H4 (cell line): ENCODE measurements at regions not wholly inside any gene's neighbourhood (a gene's known extent, or its start where the extent isn't known, plus 50 kb on each side); places are given as distances from the start of the nearest gene placed in this dataset.
"Not testable (repeated sequence)": the region's sequence is repeated elsewhere in the genome, so short reads cannot be mapped to it uniquely, and the experiment has no call there.

Experiments used
- DNase-seq: peaks from one replicate; pipeline ENCODE4 v3.0.0-alpha.2; 2015; ENCODE audit warnings: low spot score

DNA sequence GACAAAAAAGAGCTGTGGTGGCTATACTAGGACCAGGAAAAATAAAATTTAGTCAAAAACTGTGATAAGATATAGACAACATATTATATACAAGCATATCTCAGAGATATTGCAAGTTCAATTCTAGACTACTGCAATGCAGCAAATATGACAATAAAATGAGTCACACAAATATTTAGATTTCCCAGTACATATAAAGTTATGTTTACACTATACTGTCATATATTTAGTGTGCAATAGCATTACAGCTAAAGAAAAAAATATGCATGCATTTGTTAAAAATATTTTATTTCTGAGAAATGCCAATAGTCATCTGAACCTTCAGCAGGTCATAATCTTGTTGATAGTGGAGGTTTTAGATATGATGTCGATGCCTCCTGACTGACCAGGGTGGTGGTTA is 72.1 kb downstream of the AKR1C4 start:
- no peak for DNase-seq

GRCh38 chr10:5269791-5270190 is 73.2 kb downstream of the AKR1C4 start:
- no peak for DNase-seq

DNA sequence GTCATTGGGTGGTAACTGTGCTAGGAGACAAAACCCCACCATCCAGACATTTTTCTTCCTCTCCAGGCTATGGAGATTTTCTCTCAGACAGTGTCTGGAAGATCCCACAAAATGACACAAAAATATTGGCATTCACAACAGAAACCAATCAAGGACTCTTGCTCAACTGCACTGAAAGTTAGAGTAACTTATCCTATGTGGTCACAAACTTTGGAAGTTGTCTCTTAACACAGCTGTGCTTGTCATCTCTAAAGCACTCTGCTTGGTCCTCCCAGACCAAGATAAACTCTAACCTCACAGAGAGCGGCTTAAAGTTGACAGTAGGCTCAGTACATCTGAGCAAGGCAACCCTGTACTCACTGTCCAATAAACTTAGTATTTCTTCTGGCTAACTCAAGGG is 74.9 kb downstream of the AKR1C4 start:
- DNase-seq, result no peak

DNA sequence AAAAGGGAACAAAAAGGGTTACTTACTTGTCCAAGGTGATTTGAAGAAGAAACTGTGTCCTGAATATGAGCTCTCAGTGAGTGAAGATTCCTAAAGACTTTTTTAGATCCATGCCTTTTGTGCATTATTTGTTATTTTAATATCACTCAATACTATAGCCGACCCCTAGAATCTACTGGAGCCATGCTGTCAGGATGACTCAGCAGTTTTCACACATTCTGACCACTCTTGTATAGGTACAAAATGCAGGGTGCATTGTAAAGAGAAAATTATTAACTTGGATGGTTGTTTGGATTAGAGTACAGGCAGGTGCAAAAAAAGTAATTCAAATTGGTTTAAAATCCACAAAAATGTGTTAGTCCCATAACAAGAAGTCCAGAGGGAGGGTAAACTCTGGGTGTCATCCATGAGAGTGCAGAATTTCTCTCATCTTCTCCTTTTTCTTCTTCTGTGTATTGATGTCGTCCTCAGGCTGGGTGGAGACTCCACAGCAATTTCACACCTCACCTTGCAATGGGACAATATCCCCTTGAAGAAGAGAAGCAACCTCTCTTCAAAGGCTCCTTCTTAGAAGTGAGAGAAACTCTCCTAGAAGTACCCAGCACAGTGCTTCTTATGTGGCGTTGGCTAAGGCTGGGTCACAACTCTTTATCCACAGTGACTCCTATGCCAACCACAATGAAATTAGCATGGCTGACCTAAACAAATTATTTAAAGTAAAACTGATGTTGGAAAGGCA is 75.6 kb downstream of the AKR1C4 start:
- DNase-seq, result no peak

GRCh38 chr10:5274795-5275194 is 78.2 kb downstream of the AKR1C4 start:
- DNase-seq, result no peak

DNA sequence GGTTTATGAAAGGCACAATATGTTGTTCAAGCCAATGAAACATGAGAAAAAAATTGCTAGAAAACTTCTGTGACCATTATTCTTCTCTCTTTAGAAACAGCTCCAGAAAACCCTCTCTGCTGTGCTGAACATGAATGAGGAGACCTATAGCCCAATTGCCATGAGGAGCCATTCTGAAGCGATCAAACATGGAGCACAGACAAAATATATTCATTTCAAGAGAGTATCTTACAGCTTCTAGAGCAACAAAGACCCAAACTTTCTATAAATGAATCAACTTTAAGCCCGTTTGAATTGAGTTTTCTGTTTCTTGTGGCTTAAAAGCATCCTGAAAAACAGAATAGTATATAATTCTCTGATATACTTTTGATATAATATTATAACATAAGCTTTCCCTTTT is 83.4 kb upstream of the UCN3 start:
- DNase-seq, result no peak

DNA sequence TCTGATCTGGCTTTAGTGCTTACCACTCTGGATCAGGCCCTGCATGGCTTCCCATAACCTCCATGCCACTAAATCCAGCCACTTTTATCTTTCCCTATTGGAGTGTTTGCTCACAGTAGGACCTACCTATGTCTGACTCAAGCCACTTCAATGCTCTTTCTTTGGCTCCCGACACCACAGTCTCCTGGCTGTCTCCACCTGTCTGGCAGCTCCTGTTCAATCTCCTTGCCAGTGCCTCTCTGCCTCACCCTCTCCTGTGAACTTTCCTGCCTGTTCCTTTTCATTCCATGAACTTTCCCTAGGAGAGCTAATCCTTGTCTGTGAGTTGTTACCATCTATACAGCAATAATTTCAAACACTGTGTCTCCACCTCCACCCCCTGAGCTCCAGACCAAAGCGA is 82.6 kb upstream of the UCN3 start:
- DNase-seq, result no peak

DNA sequence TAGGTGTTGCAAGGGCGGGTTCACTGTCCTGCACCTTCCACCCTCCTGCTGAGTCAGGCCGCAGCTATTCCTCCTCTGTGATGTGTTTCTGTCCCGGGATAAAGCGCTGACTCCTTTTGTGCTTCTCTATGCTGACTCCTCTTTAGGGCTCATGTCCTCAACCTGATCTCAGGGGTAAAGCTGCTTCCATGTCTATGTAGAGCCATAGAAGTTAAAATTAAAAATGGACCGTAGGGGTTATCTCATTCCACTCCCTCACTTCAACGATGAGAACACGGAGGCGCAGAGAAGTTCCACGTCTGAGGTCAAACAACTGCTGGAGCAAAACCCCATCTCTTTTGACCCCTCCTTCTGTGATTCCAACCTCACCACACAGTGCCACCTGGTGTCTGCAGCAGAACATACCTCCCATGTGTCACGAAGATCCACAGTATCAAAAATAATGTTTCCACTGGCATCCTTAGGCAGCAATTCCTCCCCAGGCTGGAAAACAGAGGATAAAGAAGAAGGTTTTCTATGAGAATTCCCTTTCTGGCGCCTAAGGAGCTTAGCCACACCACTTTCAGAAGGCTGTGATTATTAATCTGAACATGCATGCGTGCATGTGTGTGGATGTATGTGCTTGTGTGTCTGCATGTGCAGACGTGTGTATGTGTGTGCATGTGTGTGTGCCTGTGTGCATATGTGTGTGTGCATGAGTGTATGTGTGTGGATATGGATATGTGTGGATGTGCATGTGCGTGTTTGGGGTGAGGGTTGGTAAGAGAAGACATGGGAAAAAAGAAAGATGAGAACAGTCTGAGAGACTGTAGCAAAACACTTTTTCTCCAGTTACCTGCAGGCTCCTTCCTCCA is 81.2 kb upstream of the UCN3 start:
- DNase-seq, result peak; percentile 49

- peak; percentile 67 for DNase-seq
Observed at GRCh38 chr10:5284311-5285057, 80.3 kb upstream of the UCN3 start.

- no peak for DNase-seq
Observed at GRCh38 chr10:5285186-5285585, 79.6 kb upstream of the UCN3 start.

GRCh38 chr10:5288359-5288758 is 76.4 kb upstream of the UCN3 start:
- no peak for DNase-seq

DNA sequence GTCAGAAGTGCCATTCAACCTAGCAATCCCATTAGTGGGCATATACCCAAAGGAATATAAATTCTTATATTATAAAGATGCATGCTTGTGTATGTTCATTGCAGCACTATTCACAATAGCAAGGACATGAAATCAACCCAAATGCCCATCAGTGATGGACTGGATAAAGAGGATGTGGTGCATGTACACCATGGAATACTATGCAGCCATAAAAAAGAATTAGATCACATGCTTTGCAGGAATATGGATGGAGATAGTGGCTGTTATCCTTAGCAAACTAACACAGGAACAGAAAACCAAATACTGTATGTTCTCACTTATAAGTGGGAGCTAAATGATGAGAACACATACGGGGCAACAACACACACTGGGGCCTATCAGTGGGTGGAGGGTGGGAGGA is 75.5 kb upstream of the UCN3 start:
- DNase-seq, result not testable (repeated sequence)

DNA sequence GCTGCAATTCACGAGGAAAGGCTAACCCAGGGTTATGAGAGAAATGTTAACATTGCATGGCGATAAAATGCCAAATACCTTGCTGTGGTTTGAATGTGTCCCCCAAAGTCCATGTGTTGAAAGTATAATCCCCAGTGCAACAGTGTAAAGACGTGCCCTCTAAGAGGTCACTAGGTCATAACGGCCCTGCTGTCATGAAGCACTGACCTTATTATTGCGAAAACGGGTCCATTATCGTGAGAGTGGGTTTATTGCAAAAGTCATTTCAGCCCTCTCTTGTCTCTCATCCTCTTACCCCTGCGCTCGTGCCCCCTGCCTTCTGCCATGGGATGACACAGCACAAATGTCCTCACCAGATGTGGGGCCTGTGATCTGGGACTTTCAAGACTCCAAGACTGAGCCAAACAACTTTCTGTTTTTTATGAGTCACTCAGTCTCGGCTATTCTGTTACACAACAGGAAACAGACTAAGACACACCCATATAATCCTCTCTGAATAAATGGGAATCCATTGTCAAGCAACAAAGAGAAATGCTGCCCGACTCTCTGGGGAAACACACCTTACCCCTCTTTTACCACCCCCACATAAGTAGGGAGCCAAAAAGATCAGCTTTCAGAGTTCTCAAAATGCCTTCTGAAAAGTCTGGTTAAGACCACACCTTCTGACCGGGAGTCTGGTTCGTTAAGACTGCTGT is 73.1 kb upstream of the UCN3 start:
- DNase-seq, result peak; percentile 91

GRCh38 chr10:5292196-5292735 is 72.5 kb upstream of the UCN3 start:
- peak; percentile 51 for DNase-seq

DNA sequence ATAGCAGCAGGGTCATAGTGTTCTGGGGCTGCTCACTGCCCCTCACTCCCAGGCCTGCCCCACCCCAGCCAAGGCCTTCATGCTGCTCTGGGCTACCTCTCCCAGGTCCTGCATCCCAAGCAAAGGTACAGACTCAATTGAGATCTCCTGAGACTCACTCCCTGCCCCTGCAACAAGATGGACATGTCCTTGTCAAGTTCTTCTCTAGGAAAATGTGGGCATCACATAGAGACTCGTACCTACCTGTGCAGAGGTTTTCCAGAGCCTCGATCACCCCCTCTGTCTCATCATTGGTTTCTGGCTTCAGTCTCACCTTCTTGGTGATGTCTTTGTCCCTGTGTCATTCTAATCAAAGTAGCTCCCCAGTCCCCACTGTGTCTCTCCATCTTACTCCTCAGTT is 71.8 kb upstream of the UCN3 start:
- not testable (repeated sequence) for DNase-seq

GRCh38 chr10:5293691-5294550 is 70.8 kb upstream of the UCN3 start:
- DNase-seq, result peak; percentile 67

DNA sequence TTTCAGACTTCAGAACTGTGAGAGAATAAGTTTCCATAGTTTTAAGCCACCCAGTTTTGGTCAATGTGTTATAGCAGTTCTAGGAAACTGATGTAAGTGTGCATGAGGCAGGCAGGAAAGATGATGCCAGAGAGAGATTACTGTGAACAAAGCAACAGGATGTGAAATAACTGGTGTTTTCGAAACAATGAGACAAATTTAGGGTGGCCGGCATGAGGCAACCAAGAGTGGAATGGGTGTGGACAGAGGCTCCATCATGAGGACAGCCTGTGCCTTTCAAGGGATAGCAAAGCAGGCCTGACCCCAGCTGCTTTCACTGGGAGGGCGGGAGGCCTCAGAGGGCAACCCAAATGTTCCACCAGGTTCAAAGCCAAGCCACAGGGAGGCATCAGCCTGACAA is 67.3 kb upstream of the UCN3 start:
- no peak for DNase-seq

- DNase-seq, result no peak
Observed at GRCh38 chr10:5297996-5298395, 66.8 kb upstream of the UCN3 start.

GRCh38 chr10:5299950-5300349 is 64.8 kb upstream of the UCN3 start:
- DNase-seq, result no peak

- no peak for DNase-seq
Observed at GRCh38 chr10:5303504-5303903, 61.3 kb upstream of the UCN3 start.

- DNase-seq, result no peak
Observed at GRCh38 chr10:5305374-5305773, 59.4 kb upstream of the UCN3 start.
